A673 (cell line): ENCODE measurements at regions not wholly inside any gene's neighbourhood (a gene's known extent, or its start where the extent isn't known, plus 50 kb on each side); places are given as distances from the start of the nearest gene placed in this dataset.

ENCODE experiments used
- BruUV-seq: library from RNA; stranded (reverse); fragments of 400-500 nt; replicated peaks from 2 replicates; lab custom pipeline; 2021; lab: Mats Ljungman, UMichigan
- CTCF ChIA-PET: fragments of 300-600 bp; sonication (Branson Sonifier 250); formaldehyde crosslinking; loops from one replicate; lab custom pipeline; 2022; ENCODE audit warnings: antibody characterized with exemption; lab: Charles Lee
- POLR2A ChIA-PET: fragments of 300-600 bp; sonication (Branson Sonifier 250); formaldehyde crosslinking; loops from one replicate; lab custom pipeline; 2022; ENCODE audit warnings: antibody characterized with exemption; ENCODE audit not compliant: low non-redundant PET; lab: Charles Lee
- DNase-seq: peaks from one replicate; pipeline ENCODE4 v3.0.0-alpha.2; 2015; ENCODE audit warnings: low spot score
- H3K27ac ChIP-seq: fragments of 200-600 bp; sonication (generic); 2 replicates; pipeline ENCODE4 v1.5.1; 2016; ENCODE audit warnings: mixed run types, low read depth, mild to moderate bottlenecking, mixed read lengths, antibody characterized with exemption, low read length; ENCODE audit not compliant: poor library complexity, severe bottlenecking
- H3K27me3 ChIP-seq: fragments of 200-600 bp; sonication (generic); replicated peaks from 2 replicates; pipeline ENCODE4 v1.6.1; 2017; ENCODE audit warnings: mixed run types, low read depth, mild to moderate bottlenecking, mixed read lengths, antibody characterized with exemption, low read length; ENCODE audit not compliant: insufficient read depth, poor library complexity
- H3K36me3 ChIP-seq: fragments of 200-600 bp; sonication (generic); 2 replicates; pipeline ENCODE4 v1.6.1; 2016; ENCODE audit warnings: mixed run types, mild to moderate bottlenecking, mixed read lengths, antibody characterized with exemption, low read length; ENCODE audit not compliant: insufficient read depth, poor library complexity, severe bottlenecking
- H3K4me1 ChIP-seq: fragments of 200-600 bp; sonication (generic); 2 replicates; pipeline ENCODE4 v1.6.1; 2017; ENCODE audit warnings: mixed run types, mild to moderate bottlenecking, mixed read lengths, antibody characterized with exemption, low read length; ENCODE audit not compliant: insufficient read depth, poor library complexity, severe bottlenecking
- H3K4me3 ChIP-seq: fragments of 200-600 bp; sonication (generic); 2 replicates; pipeline ENCODE4 v1.5.1; 2016; ENCODE audit warnings: low read depth, mixed run types, mild to moderate bottlenecking, mixed read lengths, low read length; ENCODE audit not compliant: poor library complexity, severe bottlenecking
- H3K9me3 ChIP-seq: fragments of 200-600 bp; sonication (generic); 2 replicates; pipeline ENCODE4 v1.6.1; 2016; ENCODE audit warnings: mixed run types, low read depth, mild to moderate bottlenecking, mixed read lengths, antibody characterized with exemption, low read length; ENCODE audit not compliant: poor library complexity, severe bottlenecking
- CTCF ChIP-seq: fragments of 300-800, 200-600 bp; sonication (generic); conservative IDR thresholded peaks from 2 replicates; pipeline ENCODE4 v1.5.1; 2017; ENCODE audit warnings: low read depth, mild to moderate bottlenecking, antibody characterized with exemption, low read length, moderate library complexity, mixed read lengths
- EZH2 ChIP-seq: fragments of 200-600 bp; sonication (generic); IDR thresholded peaks from 2 replicates; pipeline ENCODE4 v1.6.1; 2017; ENCODE audit warnings: borderline replicate concordance, low read depth, mild to moderate bottlenecking, mixed read lengths, antibody characterized with exemption, low read length; ENCODE audit not compliant: poor library complexity, severe bottlenecking
- intact Hi-C: fragments of 100-400 bp; cut with micrococcal nuclease; formaldehyde crosslinking; loops from one replicate; pipeline ENCODE4 v1.10.0; 2022; ENCODE audit not compliant: unreplicated experiment

- Histone ChIP-seq H3K27me3 (no peaks in the 10 kb centered on the region), H3K4me3 (no peak overlapping the region), H3K27ac (no peak overlapping the region), H3K36me3 (no peaks in the 10 kb centered on the region), H3K4me1 (no peaks in the 10 kb centered on the region), H3K9me3 (peaks cover 4% of the 10 kb centered on the region)
- no peak for TF ChIP-seq EZH2
- no peak for TF ChIP-seq CTCF
- intact Hi-C loops = no loop called here
- POLR2A ChIA-PET = no interaction called here
- BruUV-seq = no TSS peak
- CTCF ChIA-PET = no interaction called here
- no peak for DNase-seq
Observed at GRCh38 chr2:204090021-204090420, 153.5 kb downstream of the ICOS start.

- intact Hi-C loops = loop anchor here (5.0 to 10.0 kb wide), 2 partner anchors 220 to 1822 kb away; no protein-coding TSS in a partner anchor
- Histone ChIP-seq H3K27me3 (no peaks in the 10 kb centered on the region), H3K4me3 (no peak overlapping the region), H3K9me3 (no peaks in the 10 kb centered on the region), H3K36me3 (no peaks in the 10 kb centered on the region), H3K27ac (no peak overlapping the region), H3K4me1 (peaks cover 5% of the 10 kb centered on the region)
- DNase-seq = no peak
- BruUV-seq = no TSS peak
- ChIA-PET POLR2A (no interaction called here), CTCF (no interaction called here)
- TF ChIP-seq EZH2 = no peak
- no peak for TF ChIP-seq CTCF
Observed at GRCh38 chr2:204104811-204105210, 168.2 kb downstream of the ICOS start.

GRCh38 chr2:204108330-204108751 is 171.8 kb downstream of the ICOS start:
- no peaks in the 10 kb centered on the region for H3K27me3 ChIP-seq
- TF ChIP-seq EZH2 (no peak), CTCF (peak; percentile 56)
- ChIA-PET POLR2A (no interaction called here), CTCF (no interaction called here)
- H3K4me3 ChIP-seq = no peak overlapping the region
- H3K9me3 ChIP-seq = no peaks in the 10 kb centered on the region
- BruUV-seq = no TSS peak
- peaks cover 10% of the 10 kb centered on the region for H3K4me1 ChIP-seq
- H3K36me3 ChIP-seq = no peaks in the 10 kb centered on the region
- no peak overlapping the region for H3K27ac ChIP-seq
- intact Hi-C loops = loop anchor here (5.0 to 10.0 kb wide), 2 partner anchors 216 to 1819 kb away; no protein-coding TSS in a partner anchor
- DNase-seq = peak; percentile 68
